ENCODE measurements at regions not wholly inside any gene's neighbourhood (a gene's known extent, or its start where the extent isn't known, plus 50 kb on each side); places are given as distances from the start of the nearest gene placed in this dataset.

DNA sequence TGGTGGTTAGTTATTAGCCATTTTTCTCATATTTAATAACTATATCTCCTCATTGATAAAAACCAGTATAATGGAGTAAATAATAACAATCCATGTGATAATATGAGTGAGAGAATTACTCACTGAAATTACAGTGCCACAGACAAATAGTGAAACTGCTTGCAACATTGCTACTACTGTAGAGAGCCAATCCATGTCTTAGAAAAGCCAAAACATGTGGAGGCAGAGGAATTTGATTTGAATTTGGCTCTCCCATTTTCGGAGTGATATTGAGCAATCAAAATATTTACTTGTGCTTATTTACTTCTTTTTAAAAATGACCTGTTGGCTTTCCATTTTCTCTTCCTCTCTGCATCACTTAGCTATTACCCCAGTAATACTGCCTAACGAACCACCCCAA is 288.3 kb upstream of the TCF4 start:
- no peaks in the 10 kb centered on the region for H3K4me1 ChIP-seq (ENCODE audit: control insufficient read depth, insufficient read depth, low read length)
- no peaks in the 10 kb centered on the region for H3K36me3 ChIP-seq (ENCODE audit: control insufficient read depth in 2 of 2, insufficient read depth in 2 of 2, low read length in 1 of 2)
- POLR2A ChIA-PET, result no interaction called here
- no peak for FAIRE-seq
- no peaks in the 10 kb centered on the region for H3K27me3 ChIP-seq (replicated peaks in 1 of 2; ENCODE audit: control insufficient read depth in 2 of 2, insufficient read depth in 2 of 2, low read length in 1 of 2)
- SMC1A ChIA-PET (ENCODE audit: uncharacterized antibody, unreplicated experiment), result interaction anchor here (0.6 kb wide), 1 partner anchor 15 kb away, joined by 3 read pairs; no protein-coding TSS in a partner anchor
- CTCF ChIA-PET, result no interaction called here
- no peak overlapping the region for H3K4me2 ChIP-seq (ENCODE audit: control insufficient read depth, insufficient read depth)
- intact Hi-C loops (cut with micrococcal nuclease; ENCODE audit: unreplicated experiment) (no loop called here), in situ Hi-C loops (cut with MboI) (no loop called here)
- TF ChIP-seq, protein P1, sequence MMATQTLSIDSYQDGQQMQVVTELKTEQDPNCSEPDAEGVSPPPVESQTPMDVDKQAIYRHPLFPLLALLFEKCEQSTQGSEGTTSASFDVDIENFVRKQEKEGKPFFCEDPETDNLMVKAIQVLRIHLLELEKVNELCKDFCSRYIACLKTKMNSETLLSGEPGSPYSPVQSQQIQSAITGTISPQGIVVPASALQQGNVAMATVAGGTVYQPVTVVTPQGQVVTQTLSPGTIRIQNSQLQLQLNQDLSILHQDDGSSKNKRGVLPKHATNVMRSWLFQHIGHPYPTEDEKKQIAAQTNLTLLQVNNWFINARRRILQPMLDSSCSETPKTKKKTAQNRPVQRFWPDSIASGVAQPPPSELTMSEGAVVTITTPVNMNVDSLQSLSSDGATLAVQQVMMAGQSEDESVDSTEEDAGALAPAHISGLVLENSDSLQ (IDR thresholded peaks at IDR 0.05), result no peak
- TF ChIP-seq CBX5 (IDR thresholded peaks at IDR 0.05; ENCODE audit: low read depth) (no peak), CHD4 (IDR thresholded peaks at IDR 0.05) (no peak), SRF (IDR thresholded peaks at IDR 0.05; ENCODE audit: low read depth in 2 of 2, low read length in 2 of 2) (no peak), ZNF384 (IDR thresholded peaks at IDR 0.05; ENCODE audit: borderline replicate concordance, low read depth, low read length) (no peak), NR2F1 (conservative IDR thresholded peaks at IDR 0.05) (no peak), MXI1 (IDR thresholded peaks at IDR 0.05; ENCODE audit: low read depth, low read length) (no peak), SMARCA5 (IDR thresholded peaks at IDR 0.05) (no peak), POLR2AphosphoS5 (IDR thresholded peaks at IDR 0.05; ENCODE audit: low read length) (no peak), YBX1 (IDR thresholded peaks at IDR 0.05) (no peak), CHD2 (IDR thresholded peaks at IDR 0.05; ENCODE audit: borderline replicate concordance, low read depth, low read length) (no peak)
- TF ChIP-seq, protein P2, sequence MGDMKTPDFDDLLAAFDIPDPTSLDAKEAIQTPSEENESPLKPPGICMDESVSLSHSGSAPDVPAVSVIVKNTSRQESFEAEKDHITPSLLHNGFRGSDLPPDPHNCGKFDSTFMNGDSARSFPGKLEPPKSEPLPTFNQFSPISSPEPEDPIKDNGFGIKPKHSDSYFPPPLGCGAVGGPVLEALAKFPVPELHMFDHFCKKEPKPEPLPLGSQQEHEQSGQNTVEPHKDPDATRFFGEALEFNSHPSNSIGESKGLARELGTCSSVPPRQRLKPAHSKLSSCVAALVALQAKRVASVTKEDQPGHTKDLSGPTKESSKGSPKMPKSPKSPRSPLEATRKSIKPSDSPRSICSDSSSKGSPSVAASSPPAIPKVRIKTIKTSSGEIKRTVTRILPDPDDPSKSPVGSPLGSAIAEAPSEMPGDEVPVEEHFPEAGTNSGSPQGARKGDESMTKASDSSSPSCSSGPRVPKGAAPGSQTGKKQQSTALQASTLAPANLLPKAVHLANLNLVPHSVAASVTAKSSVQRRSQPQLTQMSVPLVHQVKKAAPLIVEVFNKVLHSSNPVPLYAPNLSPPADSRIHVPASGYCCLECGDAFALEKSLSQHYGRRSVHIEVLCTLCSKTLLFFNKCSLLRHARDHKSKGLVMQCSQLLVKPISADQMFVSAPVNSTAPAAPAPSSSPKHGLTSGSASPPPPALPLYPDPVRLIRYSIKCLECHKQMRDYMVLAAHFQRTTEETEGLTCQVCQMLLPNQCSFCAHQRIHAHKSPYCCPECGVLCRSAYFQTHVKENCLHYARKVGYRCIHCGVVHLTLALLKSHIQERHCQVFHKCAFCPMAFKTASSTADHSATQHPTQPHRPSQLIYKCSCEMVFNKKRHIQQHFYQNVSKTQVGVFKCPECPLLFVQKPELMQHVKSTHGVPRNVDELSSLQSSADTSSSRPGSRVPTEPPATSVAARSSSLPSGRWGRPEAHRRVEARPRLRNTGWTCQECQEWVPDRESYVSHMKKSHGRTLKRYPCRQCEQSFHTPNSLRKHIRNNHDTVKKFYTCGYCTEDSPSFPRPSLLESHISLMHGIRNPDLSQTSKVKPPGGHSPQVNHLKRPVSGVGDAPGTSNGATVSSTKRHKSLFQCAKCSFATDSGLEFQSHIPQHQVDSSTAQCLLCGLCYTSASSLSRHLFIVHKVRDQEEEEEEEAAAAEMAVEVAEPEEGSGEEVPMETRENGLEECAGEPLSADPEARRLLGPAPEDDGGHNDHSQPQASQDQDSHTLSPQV (IDR thresholded peaks at IDR 0.05), result no peak
- no peak for DNase-seq (ENCODE audit: low read depth, low spot score)
- no peak for ATAC-seq
- no peak overlapping the region for H3K4me3 ChIP-seq
- RAD21 ChIA-PET (ENCODE audit: unreplicated experiment), result no interaction called here
- H3K9me3 ChIP-seq (replicated peaks; ENCODE audit: control insufficient read depth, insufficient read depth, low read length), result no peaks in the 10 kb centered on the region
- H3K79me2 ChIP-seq (ENCODE audit: control insufficient read depth, insufficient read depth, low read length), result no peaks in the 10 kb centered on the region
- no peaks in the 10 kb centered on the region for H4K20me1 ChIP-seq (ENCODE audit: control insufficient read depth, insufficient read depth)
- H2AFZ ChIP-seq (ENCODE audit: control insufficient read depth, low read depth, low read length), result no peak overlapping the region
- no peak overlapping the region for H3K9ac ChIP-seq (ENCODE audit: control insufficient read depth, insufficient read depth, low read length)
- no TSS peak for BruUV-seq (replicated peaks)
- no peak overlapping the region for H3K27ac ChIP-seq (ENCODE audit: control insufficient read depth, insufficient read depth)
- WGBS (ENCODE audit: insufficient coverage, insufficient replicate concordance, low lambda C conversion rate, missing lambda C conversion rate), result 19% methylated on average over 2 of the region's 2 CpGs
